NB4 (cell line): ENCODE measurements at regions not wholly inside any gene's neighbourhood (a gene's known extent, or its start where the extent isn't known, plus 50 kb on each side); places are given as distances from the start of the nearest gene placed in this dataset.

ENCODE experiments used
- CTCF ChIP-seq: IDR thresholded peaks from one replicate; pipeline ENCODE4 v1.5.1; 2012; ENCODE audit warnings: low read depth, low read length
- POLR2A ChIP-seq: IDR thresholded peaks from 2 replicates; pipeline ENCODE4 v1.6.1; 2011; ENCODE audit warnings: mild to moderate bottlenecking; ENCODE audit not compliant: insufficient read length; ENCODE audit errors: extremely low read depth

- TF ChIP-seq POLR2A = no peak
- no peak for TF ChIP-seq CTCF
Measured at GRCh38 chr11:44498089-44498871, 67.2 kb upstream of the CD82 start.
